Activated naive CD8-positive, alpha-beta T cell (primary cell): ENCODE measurements at regions not wholly inside any gene's neighbourhood (a gene's known extent, or its start where the extent isn't known, plus 50 kb on each side); places are given as distances from the start of the nearest gene placed in this dataset.

Source experiments
- H3K27ac Mint-ChIP-seq: one replicate; pipeline ENCODE4 v1.8.0; 2021; ENCODE audit warnings: mixed read lengths
- H3K27me3 Mint-ChIP-seq: one replicate; pipeline ENCODE4 v1.8.0; 2021; ENCODE audit warnings: mixed read lengths
- H3K36me3 Mint-ChIP-seq: one replicate; pipeline ENCODE4 v1.8.0; 2021; ENCODE audit warnings: mixed read lengths
- H3K4me1 Mint-ChIP-seq: one replicate; pipeline ENCODE4 v1.8.0; 2021; ENCODE audit warnings: low read depth, mixed read lengths
- H3K4me3 Mint-ChIP-seq: one replicate; pipeline ENCODE4 v1.8.0; 2021; ENCODE audit warnings: mild to moderate bottlenecking, mixed read lengths
- H3K9me3 Mint-ChIP-seq: one replicate; pipeline ENCODE4 v1.8.0; 2021; ENCODE audit warnings: low read depth, mixed read lengths

DNA sequence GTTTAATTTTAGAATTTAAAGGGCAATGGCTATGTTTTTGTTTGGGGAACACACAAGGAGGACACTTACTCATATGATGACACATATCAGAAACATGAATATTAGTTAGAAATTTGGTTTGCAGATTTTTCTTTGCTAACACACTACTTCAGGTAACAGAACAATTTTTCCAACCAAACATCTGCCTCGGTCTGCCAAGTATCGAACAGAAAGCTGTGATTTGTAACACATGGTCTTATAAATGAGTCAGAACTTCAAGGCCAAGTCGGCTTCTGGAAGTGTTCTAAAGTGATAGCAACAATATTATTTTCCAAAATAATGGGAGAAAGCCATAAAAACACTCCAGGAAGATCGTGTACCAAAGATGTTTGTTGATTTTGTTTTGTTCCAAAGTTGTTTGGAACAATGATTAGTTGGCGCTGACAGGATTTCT is 75.9 kb upstream of the PMFBP1 start:
- no peak overlapping the region for H3K4me3 Mint-ChIP-seq
- H3K27ac Mint-ChIP-seq: no peak overlapping the region
- H3K36me3 Mint-ChIP-seq: no peaks in the 10 kb centered on the region
- H3K9me3 Mint-ChIP-seq: no peaks in the 10 kb centered on the region
- no peaks in the 10 kb centered on the region for H3K27me3 Mint-ChIP-seq
- H3K4me1 Mint-ChIP-seq: peaks cover 9% of the 10 kb centered on the region

DNA sequence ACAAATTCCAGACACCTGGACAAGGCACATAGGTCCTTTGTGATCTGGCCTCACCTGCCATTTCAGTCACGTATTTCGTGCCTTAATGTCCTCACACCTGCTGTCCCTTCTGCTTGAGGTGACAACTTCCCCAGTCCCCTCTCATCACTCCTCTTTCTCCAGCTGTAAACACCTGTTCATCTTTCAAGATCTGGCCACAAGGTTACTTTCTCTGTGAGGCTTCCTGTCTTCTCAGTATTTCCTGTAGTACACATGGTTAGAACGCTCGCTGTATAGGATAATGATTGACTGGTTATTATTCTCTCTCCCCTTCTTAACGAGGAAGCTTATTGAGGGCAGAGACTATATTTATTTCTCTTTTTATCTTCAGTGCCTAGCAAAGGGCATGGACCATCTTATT is 74.5 kb upstream of the PMFBP1 start:
- H3K4me1 Mint-ChIP-seq: peaks cover 9% of the 10 kb centered on the region
- no peak overlapping the region for H3K27ac Mint-ChIP-seq
- no peak overlapping the region for H3K4me3 Mint-ChIP-seq
- H3K36me3 Mint-ChIP-seq: no peaks in the 10 kb centered on the region
- H3K27me3 Mint-ChIP-seq: no peaks in the 10 kb centered on the region
- no peaks in the 10 kb centered on the region for H3K9me3 Mint-ChIP-seq

DNA sequence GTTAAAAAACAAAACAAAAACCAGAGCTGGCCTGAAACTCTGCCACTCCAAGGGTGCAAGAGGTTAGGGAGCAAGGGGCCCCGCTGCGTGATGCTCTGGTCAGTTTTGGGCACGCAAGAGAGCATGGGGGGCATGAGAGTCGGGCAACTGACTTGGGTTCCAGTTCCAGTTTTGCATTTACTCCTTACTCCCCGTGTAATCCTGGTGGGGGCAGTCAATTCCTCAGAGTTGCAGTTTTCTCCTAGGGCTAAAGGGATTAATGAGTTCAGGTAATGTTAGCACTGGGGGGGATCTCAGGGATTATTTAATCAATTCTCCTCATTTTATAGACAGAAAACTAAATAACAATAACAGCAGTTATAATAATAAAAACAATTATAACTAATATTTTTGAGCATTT is 72.9 kb upstream of the PMFBP1 start:
- Mint-ChIP-seq H3K4me3 (no peak overlapping the region), H3K9me3 (no peaks in the 10 kb centered on the region), H3K4me1 (peaks cover 9% of the 10 kb centered on the region), H3K27ac (no peak overlapping the region), H3K36me3 (no peaks in the 10 kb centered on the region), H3K27me3 (no peaks in the 10 kb centered on the region)

DNA sequence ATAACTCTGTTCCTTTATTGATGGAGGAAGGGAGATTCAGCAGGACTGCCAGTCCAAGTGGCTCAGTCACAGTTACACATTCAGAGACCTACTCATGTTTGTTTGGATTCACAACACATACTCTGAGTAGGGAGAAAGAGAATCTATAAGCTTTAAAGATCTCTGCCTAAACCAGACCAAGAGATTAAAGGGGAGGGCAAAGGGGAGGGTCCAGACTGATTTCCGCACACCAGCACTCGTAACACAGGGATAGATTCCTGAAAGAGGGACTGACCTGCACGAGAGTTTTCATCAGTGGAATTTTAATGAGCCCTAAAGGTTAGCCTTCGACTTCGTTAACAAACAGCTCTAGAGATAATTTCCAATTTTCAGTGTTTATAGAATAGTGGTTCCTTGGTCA is 71.7 kb upstream of the PMFBP1 start:
- Mint-ChIP-seq H3K4me1 (peaks cover 9% of the 10 kb centered on the region), H3K9me3 (no peaks in the 10 kb centered on the region), H3K27me3 (no peaks in the 10 kb centered on the region), H3K27ac (no peak overlapping the region), H3K36me3 (no peaks in the 10 kb centered on the region), H3K4me3 (no peak overlapping the region)

DNA sequence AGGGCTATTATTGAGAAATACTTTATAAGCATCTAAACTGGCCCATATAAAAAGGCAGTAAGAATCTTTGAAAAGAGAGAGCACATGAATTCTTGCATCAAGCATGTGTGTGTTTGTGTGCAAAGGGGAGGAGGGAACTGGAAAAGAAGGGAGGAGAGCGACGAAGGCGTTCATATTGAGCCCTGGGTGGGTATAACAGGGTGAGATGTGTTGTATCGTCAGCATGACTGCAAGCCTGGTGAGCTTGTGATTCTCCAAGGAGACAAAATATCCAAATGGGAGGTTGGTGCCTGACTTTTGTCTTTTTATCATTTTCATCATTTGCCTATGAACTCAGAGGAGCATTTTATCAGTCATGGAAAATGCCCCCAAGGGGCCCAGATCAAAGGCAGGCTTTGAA is 70.8 kb upstream of the PMFBP1 start:
- Mint-ChIP-seq H3K4me3 (no peak overlapping the region), H3K27ac (no peak overlapping the region), H3K4me1 (peaks cover 9% of the 10 kb centered on the region), H3K27me3 (no peaks in the 10 kb centered on the region), H3K36me3 (peaks cover 2% of the 10 kb centered on the region), H3K9me3 (no peaks in the 10 kb centered on the region)

DNA sequence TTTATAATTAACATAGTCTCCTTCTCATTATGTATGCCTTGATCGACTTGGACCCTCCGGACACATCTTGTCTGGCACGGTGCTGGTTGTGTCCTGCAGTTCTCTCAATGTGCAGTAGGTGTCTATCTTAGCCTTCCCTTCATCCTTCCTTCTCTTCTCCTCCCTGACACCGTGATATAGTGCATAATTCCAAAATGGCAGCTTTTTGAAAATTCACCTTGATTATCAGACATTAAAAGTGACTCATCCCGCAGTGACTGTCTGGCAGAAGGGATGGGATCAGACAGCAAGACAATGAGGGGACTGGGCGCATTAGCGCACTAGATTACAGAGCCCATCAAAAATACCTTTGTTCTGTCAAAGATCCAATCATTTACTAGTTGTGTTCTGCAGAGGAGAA is 70.0 kb upstream of the PMFBP1 start:
- peaks cover 2% of the 10 kb centered on the region for H3K36me3 Mint-ChIP-seq
- no peak overlapping the region for H3K4me3 Mint-ChIP-seq
- no peaks in the 10 kb centered on the region for H3K27me3 Mint-ChIP-seq
- H3K9me3 Mint-ChIP-seq: no peaks in the 10 kb centered on the region
- H3K27ac Mint-ChIP-seq: no peak overlapping the region
- H3K4me1 Mint-ChIP-seq: peaks cover 7% of the 10 kb centered on the region

DNA sequence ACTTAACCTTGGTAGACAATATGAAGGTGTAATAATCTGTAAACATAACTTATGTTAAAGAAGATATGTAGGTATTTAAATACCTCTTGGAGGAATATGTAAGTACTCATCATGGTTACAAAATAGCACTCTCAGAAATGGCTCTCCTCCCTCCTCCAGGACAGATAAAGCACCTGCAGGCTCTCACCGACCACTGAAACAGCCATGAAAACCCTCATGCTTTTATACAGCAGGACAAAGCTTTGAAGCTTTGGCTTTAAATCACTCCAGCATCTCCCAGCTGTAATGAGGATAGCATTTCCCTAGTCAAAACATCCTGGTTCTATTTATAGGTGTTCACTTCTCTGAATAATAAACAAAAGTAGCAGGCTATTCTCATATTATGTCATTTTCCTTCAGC is 69.1 kb upstream of the PMFBP1 start:
- no peak overlapping the region for H3K4me3 Mint-ChIP-seq
- H3K36me3 Mint-ChIP-seq: peaks cover 2% of the 10 kb centered on the region
- H3K27ac Mint-ChIP-seq: no peak overlapping the region
- H3K27me3 Mint-ChIP-seq: no peaks in the 10 kb centered on the region
- H3K4me1 Mint-ChIP-seq: no peaks in the 10 kb centered on the region
- no peaks in the 10 kb centered on the region for H3K9me3 Mint-ChIP-seq

DNA sequence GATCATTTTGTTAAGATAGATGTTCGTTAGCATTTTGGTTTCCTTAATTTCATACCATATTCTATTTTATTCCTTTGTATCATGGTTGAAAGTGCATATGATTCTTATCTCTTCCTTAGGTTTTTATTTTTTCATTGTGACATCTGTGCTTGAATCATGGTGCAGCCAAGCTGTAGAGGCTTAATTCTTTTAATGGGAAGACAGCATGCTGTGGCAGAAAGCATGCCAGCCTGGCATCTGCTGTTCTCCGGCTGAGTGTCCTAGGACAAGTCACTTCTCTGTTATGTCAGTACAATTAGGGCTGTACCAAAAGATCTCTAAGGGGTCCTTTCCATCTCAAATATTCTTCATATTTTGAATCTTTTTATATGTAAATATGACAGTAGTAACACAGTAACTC is 68.5 kb upstream of the PMFBP1 start:
- Mint-ChIP-seq H3K27me3 (no peaks in the 10 kb centered on the region), H3K27ac (no peak overlapping the region), H3K9me3 (no peaks in the 10 kb centered on the region), H3K36me3 (peaks cover 2% of the 10 kb centered on the region), H3K4me1 (no peaks in the 10 kb centered on the region), H3K4me3 (no peak overlapping the region)

DNA sequence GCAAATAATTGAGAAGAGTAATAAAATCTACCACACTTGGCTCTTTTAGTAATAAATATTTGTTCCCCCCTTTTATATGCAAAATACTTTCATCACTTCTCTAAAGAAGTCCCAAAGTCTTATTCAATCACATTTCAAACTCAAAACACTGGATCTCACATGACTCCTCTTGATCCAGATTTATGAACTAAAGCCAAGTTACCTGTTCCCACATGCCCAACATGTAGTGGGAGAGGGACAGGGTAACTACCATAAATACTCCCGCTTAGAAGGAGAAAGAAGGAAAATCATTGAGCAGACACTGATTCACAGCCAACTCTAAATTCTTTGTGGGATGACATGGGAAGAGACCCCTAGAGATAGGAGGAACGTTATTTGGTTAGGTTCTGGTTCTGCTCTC is 64.9 kb upstream of the PMFBP1 start:
- no peaks in the 10 kb centered on the region for H3K4me1 Mint-ChIP-seq
- no peaks in the 10 kb centered on the region for H3K27me3 Mint-ChIP-seq
- H3K9me3 Mint-ChIP-seq: no peaks in the 10 kb centered on the region
- no peak overlapping the region for H3K4me3 Mint-ChIP-seq
- H3K27ac Mint-ChIP-seq: no peak overlapping the region
- peaks cover 2% of the 10 kb centered on the region for H3K36me3 Mint-ChIP-seq

DNA sequence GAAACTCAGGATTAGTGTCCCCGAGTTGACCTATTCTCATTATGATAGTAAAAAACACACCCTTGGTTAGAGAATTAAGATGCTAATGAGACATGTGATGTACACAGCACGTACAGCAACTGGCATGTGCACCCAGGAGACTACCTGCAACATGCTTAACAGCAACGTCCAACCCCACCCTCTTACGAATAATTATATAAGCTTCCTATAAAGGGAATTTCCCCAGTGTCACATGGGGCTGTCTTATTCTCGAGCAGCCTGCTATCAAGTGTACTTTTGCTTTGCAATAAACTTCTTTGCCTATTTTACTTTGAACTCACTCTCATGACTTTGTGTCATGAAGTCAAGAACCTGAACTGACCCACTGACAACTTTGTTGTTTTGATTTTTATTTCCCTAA is 62.4 kb upstream of the PMFBP1 start:
- H3K4me1 Mint-ChIP-seq: no peaks in the 10 kb centered on the region
- H3K27ac Mint-ChIP-seq: no peak overlapping the region
- H3K36me3 Mint-ChIP-seq: peaks cover 6% of the 10 kb centered on the region
- H3K4me3 Mint-ChIP-seq: no peak overlapping the region
- peaks cover 3% of the 10 kb centered on the region for H3K27me3 Mint-ChIP-seq
- H3K9me3 Mint-ChIP-seq: no peaks in the 10 kb centered on the region

DNA sequence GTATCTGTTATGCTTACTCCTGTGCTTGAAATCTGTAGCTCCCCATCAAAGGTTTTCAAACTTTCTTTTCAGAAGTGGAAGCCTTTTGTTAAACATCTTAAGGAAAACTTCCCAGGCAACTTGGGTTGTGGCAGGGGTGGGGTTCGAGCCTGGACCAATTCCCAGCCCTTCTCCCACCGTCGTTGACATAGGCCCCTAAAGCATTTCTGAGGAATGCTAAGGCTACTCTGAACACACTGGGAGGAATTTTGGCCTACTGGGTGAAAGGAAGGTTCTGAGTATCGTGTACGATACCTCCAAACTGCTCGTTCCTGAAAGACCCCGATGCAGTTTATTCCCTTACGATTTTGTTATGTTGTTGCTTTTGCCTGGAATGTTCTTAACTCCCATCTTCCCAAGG is 56.1 kb upstream of the PMFBP1 start:
- no peak overlapping the region for H3K4me3 Mint-ChIP-seq
- H3K36me3 Mint-ChIP-seq: peaks cover 4% of the 10 kb centered on the region
- no peaks in the 10 kb centered on the region for H3K4me1 Mint-ChIP-seq
- H3K27ac Mint-ChIP-seq: no peak overlapping the region
- peaks cover 3% of the 10 kb centered on the region for H3K27me3 Mint-ChIP-seq
- no peaks in the 10 kb centered on the region for H3K9me3 Mint-ChIP-seq

DNA sequence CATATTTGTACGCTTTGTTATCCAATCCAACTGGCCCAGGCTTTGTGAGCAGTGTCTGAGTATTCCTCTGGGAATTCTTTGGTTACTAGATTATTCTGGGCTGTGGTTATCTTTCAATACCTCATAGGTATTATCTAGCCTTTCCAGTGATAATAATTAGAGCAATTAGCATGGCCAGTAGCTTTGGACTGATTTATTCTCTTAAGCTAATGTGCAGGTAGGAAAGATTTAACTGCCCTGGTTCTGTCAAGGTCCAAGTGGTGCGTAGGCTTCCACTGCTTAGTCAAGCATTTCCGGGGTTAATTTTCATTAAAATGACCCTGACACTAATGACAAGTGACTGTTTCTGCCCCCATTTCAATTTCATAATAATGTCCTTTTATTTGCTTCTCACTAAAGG is 54.2 kb upstream of the PMFBP1 start:
- H3K36me3 Mint-ChIP-seq: peaks cover 4% of the 10 kb centered on the region
- H3K27ac Mint-ChIP-seq: no peak overlapping the region
- peaks cover 3% of the 10 kb centered on the region for H3K27me3 Mint-ChIP-seq
- no peak overlapping the region for H3K4me3 Mint-ChIP-seq
- H3K4me1 Mint-ChIP-seq: no peaks in the 10 kb centered on the region
- H3K9me3 Mint-ChIP-seq: no peaks in the 10 kb centered on the region

DNA sequence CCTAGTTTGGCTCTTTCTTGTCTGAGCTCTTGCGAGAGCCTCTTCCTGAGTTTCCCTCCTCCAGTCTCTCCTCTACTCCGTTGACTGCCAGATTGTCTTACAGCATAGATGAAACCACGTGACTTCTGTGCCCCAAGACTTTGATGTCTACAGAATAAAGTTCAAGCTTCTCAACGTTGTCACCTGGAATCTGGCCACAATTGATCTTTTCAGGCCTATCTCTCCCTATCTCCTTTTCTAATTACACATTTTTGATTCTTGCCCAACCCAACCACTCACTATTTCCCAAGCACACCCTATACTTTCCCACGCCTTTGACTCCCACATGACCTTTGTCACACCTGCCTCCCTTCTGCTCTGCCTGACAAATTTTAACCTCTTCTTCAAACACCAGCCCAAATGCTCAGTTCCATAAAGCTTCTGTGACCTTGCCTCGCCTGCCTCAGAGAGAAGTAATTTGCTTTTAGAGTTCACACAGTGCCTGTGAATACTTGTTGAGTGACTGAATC is 52.4 kb upstream of the PMFBP1 start:
- Mint-ChIP-seq H3K4me1 (no peaks in the 10 kb centered on the region), H3K4me3 (no peak overlapping the region), H3K36me3 (no peaks in the 10 kb centered on the region), H3K27me3 (no peaks in the 10 kb centered on the region), H3K27ac (no peak overlapping the region), H3K9me3 (no peaks in the 10 kb centered on the region)

DNA sequence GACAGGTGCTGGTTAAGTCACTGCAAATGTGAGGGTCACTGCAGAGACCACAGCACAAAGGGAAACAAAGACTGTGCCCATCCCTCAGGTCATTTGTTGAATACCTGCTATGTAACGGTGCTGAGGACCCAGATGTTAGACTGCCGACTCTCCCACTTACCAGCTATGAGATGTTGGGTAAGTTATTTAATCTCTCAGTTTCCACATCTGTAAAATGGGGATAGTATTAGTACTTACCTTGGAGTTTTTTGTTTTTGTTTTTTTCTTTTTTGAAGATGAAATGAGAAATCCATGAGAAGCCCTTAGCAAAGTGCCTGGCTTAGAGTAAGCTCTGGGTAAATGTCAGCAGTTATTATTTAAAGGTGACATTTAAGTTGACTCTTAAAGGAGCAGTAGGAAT is 50.5 kb upstream of the PMFBP1 start:
- Mint-ChIP-seq H3K27me3 (no peaks in the 10 kb centered on the region), H3K9me3 (no peaks in the 10 kb centered on the region)

More for the DNA sequence above, 50.5 kb upstream of the PMFBP1 start:
- no peaks in the 10 kb centered on the region for H3K4me1 Mint-ChIP-seq
- H3K36me3 Mint-ChIP-seq: no peaks in the 10 kb centered on the region
- H3K27ac Mint-ChIP-seq: no peak overlapping the region
- no peak overlapping the region for H3K4me3 Mint-ChIP-seq
